CD4-positive, alpha-beta T cell treated with Interleukin-15 for 4 hours (primary cell): ENCODE measurements at regions not wholly inside any gene's neighbourhood (a gene's known extent, or its start where the extent isn't known, plus 50 kb on each side); places are given as distances from the start of the nearest gene placed in this dataset.
"Not testable (repeated sequence)": the region's sequence is repeated elsewhere in the genome, so short reads cannot be mapped to it uniquely, and the experiment has no call there.

Experiments
- DNase-seq: peaks from one replicate; pipeline ENCODE4 v3.0.0-alpha.2; 2020; ENCODE audit warnings: low spot score

DNA sequence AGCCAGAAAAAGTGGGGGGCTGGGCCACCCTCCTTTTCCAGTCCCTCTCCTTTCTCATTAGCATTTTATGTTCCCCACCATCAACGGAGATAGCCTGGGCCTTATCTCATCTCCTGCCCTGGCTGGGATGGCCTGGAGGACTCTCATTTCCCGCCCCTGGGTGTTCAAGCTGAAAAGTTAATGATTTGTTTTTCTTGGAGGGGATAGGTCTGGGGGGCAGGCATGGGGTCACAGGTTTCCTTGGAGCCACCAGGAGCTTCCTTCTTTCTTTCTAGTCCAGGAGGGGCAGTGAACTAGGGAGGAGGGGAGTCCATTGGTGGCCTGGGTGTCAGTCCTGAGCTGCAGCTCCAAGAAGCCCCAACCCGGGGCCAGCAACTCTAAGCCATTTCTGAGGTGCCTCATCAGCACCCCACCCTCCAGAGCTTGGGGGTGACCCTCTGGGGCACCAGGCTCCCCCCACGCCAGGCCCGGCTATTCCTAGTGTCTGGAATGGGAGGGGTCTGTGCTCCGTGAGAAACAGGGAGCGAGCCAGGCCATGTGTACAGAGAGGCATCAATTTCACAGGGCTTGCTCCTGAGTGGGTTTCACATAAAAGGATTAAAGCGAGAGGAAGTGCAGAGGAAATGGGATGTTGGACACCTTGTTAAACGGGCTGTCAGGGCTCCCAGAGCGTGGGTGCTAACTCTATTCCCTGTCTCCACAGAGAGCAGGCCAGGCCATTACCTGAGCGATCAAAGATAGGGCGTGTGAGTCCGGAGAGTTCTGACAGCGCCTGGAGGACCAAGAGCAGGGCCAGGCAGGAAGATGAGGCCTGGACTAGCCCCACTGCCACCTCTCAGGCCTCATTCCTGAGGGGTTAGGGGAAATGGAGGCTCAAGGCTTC is 90.6 kb upstream of the LHX1 start:
- DNase-seq, result no peak

DNA sequence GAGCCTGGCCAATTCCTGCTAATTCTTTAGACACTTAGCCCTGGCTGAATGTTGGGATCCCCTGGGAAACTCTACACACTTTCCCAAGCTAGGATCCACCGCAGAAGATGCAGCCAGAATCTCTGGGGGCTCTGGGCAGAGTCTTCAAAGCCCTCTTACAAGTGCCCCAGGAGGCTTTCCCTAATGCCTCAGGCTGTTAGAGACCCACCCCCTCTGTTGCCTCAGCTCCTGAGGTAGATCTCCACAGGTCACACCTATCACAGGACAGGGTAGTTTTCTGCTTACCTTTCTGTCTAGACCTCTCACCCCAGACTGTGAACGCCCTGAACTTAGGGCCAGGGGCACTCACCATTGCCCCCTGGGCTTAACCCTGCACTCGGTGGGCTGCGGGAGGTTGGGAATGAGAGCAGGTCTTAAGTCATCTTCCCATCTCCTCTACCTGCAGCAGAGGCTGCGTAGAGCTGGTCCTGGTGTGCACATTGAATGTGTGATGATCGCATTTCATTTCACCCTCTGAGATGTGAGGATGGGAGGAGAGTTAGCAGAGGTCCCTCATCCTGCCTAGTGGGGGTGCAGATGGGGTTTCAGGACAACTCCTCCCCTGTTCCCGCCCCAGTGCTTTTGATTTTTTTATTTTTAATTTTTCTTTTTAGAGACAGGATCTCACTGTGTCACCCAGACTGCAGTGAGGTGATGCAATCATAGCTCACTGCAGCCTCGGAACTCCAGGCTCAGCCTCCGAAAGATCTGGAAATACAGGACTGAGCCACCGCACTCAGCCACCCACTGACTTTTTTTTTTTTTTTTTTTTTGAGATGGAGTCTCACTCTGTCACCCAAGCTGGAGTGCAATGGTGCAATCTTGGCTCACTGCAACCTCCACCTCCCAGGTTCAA is 89.0 kb upstream of the LHX1 start:
- DNase-seq, result no peak

DNA sequence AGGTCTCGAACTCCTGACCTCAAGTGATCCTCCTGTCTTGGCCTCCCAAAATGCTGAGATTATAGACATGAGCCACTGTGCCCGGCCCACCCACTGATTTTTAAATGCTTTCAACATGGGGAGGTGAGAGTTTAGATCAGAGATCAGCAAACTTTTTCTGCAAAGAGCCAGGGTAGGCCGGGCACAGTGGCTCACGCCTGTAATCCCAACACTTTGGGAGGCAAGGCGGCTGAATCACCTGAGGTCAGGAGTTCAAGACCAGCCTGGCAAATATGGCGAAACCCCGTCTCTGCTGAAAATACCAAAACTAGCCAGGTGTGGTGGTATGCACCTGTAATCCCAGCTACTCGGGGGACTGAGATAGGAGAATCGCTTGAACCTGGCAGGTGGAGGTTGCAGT is 88.3 kb upstream of the LHX1 start:
- DNase-seq, result not testable (repeated sequence)

DNA sequence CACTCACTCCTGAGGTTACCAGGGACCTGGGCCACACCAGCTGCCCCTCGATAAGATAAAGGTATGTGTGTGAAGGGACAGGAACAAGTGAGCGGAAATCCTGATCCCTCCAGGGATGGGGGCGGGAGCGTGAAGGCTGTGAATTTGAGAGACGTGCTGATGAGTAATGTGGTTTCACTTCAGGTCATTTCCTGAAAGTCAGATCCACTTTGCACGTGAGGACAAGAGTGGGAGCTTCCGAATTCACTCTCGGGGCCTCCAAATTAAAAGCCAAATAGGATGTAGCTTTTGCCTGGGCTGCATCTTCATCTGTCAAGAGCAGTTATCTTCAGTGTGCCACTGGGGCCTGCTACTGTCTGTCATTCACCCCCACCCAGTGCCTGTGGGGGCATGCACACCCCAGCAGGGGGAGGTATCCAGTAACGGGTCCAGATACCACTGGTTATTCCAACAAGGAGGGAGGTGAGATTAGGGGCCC is 87.4 kb upstream of the LHX1 start:
- DNase-seq, result no peak

DNA sequence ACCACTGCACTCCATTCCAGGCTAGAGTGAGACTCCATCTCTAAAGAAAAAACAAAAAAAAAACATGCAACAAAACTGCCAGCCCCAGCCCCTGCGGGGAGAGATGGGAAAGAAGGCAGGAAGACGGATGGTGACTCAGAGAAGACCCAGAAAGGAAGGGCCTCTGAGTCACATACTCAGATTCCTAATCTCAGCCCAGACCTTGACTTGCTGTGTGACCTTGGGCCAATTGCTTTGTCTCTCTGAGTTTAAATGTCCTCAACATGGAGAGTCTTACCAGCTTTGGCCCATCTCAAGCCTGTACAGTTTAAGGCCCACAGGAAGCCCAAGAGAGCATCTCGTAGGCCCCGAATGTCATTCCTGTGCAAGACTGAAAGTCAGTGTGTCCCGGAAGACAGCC is 86.5 kb upstream of the LHX1 start:
- no peak for DNase-seq

DNA sequence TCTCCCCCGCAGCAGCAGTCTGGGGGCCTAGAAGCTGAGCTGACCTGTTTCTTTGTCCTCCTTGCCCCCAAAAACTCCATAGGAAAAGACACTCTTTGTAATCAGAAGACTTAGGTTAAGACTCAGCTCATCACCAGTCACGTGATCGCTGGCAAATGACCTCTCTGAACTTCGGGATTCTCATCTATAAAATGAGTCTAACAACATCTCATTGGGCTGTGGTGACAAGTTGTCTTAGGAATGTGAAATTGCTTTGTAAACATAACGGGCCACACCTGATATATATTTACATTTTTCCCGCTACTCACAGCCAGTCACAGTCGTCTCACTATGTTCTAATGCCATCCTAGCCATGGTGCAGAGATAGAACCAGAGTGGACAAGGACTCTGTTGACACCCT is 86.0 kb upstream of the LHX1 start:
- no peak for DNase-seq

DNA sequence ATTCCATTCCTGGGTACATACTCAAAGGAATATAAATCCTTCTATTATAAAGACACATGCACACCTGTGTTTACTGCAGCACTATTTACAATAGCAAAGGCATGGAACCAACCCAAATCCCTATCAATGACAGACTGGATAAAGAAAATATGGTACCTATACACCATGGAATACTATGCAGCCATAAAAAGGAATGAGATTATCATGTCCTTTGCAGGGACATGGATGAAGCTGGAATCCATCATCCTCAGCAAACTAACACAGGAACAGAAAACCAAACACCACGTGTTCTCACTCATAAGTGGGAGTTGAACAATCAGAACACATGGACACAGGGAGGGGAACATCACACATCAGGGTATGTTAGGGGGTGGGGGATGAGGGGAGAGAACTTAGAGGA is 84.8 kb upstream of the LHX1 start:
- DNase-seq, result not testable (repeated sequence)

DNA sequence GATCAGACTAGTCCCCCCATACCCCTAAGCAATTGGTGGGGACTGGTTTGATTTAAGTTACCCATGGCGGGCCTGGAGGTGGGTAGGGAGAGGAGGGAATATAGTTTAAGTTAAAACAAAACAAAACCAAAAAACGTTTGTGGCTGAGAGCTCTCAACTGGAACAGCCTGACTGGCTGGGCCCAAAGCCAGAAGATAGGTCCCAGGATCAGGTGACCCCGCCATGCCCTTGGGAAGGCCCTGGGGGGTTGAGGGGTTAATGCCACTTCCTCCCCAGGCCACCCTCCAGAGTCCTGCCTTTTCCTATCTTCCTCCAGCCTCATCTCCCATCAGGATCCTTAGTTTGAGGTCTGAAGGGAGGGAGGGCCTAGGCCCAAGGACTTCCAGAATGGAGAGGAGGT is 82.3 kb upstream of the LHX1 start:
- no peak for DNase-seq

DNA sequence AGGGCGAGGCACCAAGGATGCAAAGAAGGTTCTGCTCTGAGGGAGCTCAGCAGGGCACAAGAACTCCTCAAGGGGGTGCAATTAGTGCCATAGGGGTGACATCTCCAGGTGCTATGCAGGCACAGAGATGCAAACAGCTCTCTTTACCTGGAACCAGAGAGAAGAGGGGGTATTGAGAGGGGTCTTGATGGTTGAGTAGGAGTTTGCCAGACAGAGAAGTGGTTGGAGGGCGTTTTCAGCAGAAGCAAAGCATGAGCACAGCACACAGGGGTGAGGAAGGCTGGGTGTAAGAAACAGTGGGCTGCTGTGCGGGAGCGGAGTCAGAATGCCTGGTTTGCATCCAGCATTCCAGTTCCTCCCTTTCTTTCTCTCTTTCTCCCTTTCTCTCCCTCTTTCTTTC is 81.8 kb upstream of the LHX1 start:
- no peak for DNase-seq

DNA sequence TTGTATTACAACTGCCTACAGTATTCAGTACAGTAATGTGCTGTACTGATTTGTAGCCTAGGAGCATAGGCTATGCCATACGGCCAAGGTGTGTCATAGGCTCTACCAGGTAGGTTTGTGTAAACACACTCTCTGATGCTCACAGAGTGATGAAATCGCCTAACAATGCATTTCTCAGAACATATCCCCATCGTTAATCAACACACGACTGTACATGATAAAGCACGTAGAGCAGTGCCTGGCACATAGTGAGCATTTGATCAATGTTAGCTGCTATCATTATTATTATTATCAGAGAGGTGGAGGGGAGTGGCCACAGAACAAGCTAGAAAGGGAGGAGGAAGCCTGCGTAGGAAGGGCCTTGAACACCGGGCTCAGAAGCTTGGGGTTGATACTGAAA is 81.1 kb upstream of the LHX1 start:
- no peak for DNase-seq

GRCh38 chr17:36856903-36857381 is 80.3 kb upstream of the LHX1 start:
- DNase-seq, result no peak

DNA sequence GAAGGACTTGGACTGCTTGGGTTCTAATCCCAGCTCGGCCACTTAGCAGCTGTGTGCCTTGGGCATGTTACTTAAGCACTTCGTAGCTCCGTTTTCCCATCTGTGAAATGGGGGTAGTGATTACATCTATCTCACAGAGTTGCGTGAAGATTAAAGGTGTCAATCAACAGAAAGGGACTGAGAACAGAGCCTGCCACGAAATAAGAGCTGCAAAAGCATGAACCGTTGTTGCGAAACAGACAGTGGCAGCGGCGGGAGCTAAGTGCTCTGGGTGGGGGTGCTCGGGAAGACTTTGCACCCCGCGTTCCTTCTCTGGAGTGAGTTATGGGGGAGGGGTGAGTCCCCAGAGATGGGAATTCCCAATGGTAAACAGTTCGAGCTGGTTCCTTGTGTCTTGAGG is 79.6 kb upstream of the LHX1 start:
- no peak for DNase-seq

DNA sequence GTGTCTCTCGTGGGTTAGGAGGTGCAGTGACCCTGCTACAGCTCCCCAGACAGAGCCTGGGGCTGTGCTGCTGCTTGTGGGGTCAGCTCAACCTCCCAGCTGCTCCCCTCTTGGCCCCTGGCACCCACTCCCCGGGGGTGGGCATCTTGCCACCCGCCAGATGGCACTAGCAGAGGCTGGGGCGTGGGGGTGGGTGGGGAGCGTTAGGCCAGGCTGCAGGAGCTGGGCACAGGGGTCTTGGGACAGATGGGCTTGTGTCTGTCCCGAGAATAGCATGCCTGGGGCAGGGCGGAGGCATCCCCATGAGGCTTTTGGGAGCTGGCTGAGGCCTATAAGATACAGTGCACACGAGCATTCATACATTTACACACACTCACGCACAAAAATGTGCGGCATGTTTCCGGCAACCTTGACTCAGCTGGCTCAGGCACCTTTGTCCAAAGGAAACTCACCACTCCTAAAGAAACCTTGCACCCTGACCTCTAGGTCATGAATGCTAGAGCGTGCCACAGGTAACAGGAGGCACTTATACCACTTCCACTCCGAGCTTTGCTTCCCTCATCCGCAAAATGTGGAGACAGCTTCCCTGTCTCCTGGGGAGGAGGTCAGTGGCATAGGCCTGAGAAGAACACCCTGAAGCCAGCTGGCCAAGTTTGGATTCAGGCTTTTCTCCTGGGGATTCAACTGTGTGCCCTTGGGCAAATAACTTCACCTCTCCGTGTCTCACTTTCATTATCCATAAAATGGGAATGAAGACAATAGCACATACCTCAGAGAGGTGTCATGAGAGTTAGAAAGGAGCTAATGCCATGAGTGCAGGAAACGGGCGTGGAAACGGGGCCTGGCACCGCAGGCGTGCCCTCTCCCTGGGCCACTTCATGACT is 78.9 kb upstream of the LHX1 start:
- no peak for DNase-seq

DNA sequence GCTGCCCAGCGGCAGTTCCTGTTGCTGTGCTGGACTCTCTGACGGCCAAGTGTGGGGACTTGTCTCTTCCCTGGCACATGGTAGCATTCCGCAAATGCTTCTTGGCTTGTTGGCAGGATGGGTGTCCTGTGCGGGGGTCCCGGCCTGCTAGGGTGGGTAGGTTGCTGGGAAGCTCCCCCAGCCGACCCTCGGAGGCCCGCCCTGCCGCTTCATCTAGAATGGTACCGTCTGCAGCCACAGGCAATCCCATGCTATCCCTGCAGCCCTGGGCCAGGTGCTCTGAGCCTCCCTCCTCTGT is 78.3 kb upstream of the LHX1 start:
- DNase-seq, result no peak

DNA sequence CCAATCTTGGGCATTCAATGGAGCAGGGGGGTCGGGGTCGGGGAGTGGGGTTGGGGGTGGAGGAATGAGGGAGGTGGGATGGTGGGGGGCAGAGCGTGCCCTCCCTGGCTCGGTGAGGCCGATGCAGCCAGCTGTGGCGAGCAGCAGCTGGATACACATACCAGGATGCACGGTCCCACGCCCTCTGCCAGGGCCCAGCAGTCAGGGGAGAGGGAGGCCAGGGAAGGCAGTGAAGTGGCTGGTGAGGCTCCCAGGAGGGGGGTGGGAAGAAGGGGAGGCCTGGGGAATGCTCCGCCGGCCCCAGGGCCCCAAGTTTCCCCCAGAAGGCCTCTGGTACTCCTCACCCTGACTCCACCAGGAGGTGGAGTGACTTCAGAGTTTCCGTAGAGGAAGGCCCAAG is 77.6 kb upstream of the LHX1 start:
- DNase-seq, result no peak

DNA sequence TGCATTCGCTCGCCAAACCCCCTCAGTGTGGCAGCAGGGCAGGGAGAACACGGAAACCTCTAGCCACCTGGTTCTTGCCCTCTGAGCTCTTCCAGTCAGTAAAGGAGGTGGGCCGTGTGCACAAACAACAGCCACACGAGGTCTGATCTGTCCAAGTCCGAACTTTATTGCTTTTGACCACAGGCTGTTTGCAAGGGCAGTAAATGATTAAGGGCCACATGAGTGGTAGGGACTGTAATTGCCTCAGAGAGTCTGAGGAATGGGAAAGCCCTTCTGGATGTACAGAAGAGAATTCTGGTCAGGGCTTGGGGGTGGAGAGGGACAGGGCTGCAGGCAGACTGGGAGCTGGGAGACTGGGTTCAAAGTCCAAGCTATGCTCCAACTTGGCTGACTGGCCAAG is 75.7 kb upstream of the LHX1 start:
- DNase-seq, result no peak

DNA sequence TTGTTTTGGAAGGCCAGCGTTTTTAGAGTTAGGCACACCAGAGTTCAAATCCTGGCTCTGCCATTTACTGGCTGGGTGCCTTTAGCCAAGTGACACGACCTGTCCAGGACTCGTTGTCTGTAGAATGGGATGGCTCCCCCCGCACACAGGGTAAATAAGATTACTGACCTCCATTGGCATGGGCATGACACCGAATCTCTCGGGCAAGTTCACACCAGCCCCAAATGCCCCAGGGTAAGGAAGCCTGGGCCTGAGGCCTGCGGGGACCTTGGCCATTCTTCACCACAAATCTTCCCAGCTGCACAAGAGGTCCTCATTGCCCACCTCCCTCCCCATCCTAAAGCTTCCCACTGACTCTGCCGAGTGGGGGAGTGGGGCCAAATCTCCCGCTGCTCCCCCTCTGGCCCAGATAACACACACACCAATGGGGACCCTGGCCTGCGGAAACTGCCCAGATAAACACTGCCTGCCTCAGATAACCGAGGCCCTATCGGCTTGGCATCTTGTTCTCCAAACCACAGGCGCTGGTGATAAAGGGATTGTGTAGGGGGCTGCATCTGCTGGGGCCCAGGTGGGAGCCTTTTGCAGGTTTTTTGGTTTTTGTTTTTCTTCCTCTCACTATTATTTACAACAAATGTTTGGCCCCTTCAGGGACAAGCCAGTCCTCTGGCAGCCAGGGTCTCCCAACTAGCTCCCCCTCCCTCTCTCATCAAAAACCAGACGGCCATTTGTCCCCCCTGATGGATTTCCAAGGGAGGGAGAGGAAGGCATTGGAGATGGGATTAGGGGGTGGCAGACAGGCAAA is 75.0 kb upstream of the LHX1 start:
- no peak for DNase-seq

DNA sequence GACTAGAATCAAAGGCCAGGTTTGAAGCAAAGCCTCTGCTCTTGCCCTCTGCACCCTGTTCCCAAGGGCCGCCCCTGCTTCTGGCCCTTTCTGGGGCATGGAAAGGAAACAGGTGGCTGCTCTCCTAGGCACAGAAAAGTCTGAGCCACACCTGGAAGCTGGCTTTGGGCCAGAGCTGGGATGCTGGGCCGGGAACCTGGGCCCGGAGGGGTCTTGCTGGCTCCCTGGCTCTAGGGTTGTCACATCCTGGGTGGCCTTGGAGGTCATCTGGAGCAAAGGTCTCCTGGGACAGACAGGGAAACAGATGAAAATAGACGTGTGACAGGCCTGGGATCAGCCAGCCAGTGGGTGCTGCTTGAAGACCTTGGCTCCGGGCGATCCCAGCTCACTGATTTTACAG is 74.1 kb upstream of the LHX1 start:
- no peak for DNase-seq

GRCh38 chr17:36863676-36864612 is 73.3 kb upstream of the LHX1 start:
- no peak for DNase-seq

GRCh38 chr17:36864827-36865430 is 72.3 kb upstream of the LHX1 start:
- DNase-seq, result no peak
